ENCODE measurements at regions not wholly inside any gene's neighbourhood (a gene's known extent, or its start where the extent isn't known, plus 50 kb on each side); places are given as distances from the start of the nearest gene placed in this dataset.

GRCh38 chr10:78278058-78278404 lies 244.4 kb downstream of the RPS24 start:
- TF ChIP-seq ZNF274 (IDR thresholded peaks at IDR 0.05; ENCODE audit: low read depth, low read length) (no peak), SUZ12 (IDR thresholded peaks at IDR 0.05; ENCODE audit: extremely low read depth, insufficient read depth, insufficient read length) (no peak), YY1 (IDR thresholded peaks at IDR 0.05; ENCODE audit: insufficient read depth, insufficient read length) (no peak)
